ENCODE measurements at regions not wholly inside any gene's neighbourhood (a gene's known extent, or its start where the extent isn't known, plus 50 kb on each side); places are given as distances from the start of the nearest gene placed in this dataset.

DNA sequence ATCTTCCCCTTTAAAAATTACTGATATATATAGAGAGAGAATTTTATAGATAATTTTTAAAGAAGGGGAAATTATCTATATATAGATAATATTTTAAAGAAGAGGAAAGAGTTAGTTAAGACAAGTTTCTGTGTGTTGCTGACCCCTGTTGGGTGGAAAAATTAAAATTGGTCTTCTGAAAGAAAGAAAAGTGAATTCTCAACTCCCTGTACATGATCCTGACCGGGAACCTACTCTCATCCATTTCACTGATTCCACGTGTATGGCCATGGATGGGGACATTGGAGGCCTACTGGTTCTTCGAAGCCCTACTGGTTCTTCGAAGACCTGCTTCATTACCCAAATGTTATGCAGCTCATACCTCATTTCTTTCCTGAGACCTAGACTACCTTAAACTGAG, 53.0 kb upstream of the TCF21 start:
- peak in 1 of 2 donors; percentile 34 for TF ChIP-seq CTCF (conservative IDR thresholded peaks at IDR 0.05 in 1 of 2, IDR thresholded peaks at IDR 0.05 in 1 of 2; ENCODE audit: low read depth in 1 of 2, low read length in 2 of 2)
- no peak for TF ChIP-seq EZH2 (IDR thresholded peaks at IDR 0.05; ENCODE audit: low read length, missing control alignments)

Data from fibroblast of lung (primary cell).